Mesothelial cell of epicardium (in vitro differentiated cells): ENCODE measurements at regions not wholly inside any gene's neighbourhood (a gene's known extent, or its start where the extent isn't known, plus 50 kb on each side); places are given as distances from the start of the nearest gene placed in this dataset.
"Not testable (repeated sequence)": the region's sequence is repeated elsewhere in the genome, so short reads cannot be mapped to it uniquely, and the experiment has no call there.

Experiments used
- DNase-seq, 2 experiments: peaks; one replicate each; pipeline ENCODE4 v3.0.0; 2021; ENCODE audit warnings: low spot score in 2 of 2; ENCODE audit not compliant: unreplicated experiment in 2 of 2
- H3K27ac Mint-ChIP-seq: 2 replicates; pipeline ENCODE4 v1.8.0; 2021; ENCODE audit warnings: mixed read lengths
- H3K27me3 Mint-ChIP-seq: 2 replicates; pipeline ENCODE4 v1.8.0; 2021; ENCODE audit warnings: low read depth, mixed read lengths
- H3K36me3 Mint-ChIP-seq: 2 replicates; pipeline ENCODE4 v1.8.0; 2021; ENCODE audit warnings: mixed read lengths
- H3K4me1 Mint-ChIP-seq: 2 replicates; pipeline ENCODE4 v1.8.0; 2021; ENCODE audit warnings: mixed read lengths
- H3K4me3 Mint-ChIP-seq: 2 replicates; pipeline ENCODE4 v1.8.0; 2021; ENCODE audit warnings: mild to moderate bottlenecking, moderate library complexity, mixed read lengths
- H3K9me3 Mint-ChIP-seq: 2 replicates; pipeline ENCODE4 v1.8.0; 2021; ENCODE audit warnings: mixed read lengths

DNA sequence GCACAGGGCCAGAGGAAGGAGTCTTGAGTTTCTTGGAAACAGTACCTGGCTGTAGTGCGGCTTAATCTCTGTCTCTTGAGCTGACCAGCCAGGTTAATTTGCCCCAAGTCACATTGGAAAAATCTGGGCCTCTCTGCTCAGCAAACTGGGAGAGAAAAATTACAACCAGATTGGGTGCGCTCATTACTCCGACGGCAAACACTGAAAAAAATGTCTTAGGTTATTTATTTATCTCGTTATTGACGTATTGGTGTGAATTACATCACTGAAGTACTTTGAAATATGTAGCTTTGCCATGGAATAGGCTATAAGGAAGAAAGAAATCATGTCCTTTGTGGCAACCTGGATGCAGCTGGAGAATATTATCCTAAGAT, 139.7 kb upstream of the TPTE start:
- not testable (repeated sequence) for H3K4me1 Mint-ChIP-seq, H3K27ac Mint-ChIP-seq, DNase-seq, H3K36me3 Mint-ChIP-seq, H3K27me3 Mint-ChIP-seq, H3K4me3 Mint-ChIP-seq, H3K9me3 Mint-ChIP-seq

DNA sequence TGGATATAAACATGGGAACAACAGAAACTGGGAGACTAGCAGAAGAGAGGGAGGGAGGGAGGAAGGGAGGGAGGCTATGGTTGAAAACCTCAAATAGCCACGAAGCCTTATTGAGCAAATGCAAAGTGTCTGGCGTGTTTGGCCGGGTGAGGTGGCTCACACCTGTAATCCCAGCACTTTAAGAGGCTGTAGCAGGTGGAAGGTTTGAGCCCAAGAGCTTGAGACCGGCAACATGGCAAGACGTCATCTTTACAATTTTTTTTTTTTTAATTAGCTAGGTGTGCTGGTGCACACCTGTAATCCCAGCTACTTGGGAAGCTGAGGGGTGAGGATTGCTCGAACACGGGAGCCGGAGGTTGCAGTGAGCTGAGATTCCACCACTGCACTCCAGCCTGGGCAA, 139.2 kb upstream of the TPTE start:
- not testable (repeated sequence) for H3K36me3 Mint-ChIP-seq, H3K27me3 Mint-ChIP-seq, H3K27ac Mint-ChIP-seq, H3K9me3 Mint-ChIP-seq, H3K4me1 Mint-ChIP-seq, H3K4me3 Mint-ChIP-seq, DNase-seq

DNA sequence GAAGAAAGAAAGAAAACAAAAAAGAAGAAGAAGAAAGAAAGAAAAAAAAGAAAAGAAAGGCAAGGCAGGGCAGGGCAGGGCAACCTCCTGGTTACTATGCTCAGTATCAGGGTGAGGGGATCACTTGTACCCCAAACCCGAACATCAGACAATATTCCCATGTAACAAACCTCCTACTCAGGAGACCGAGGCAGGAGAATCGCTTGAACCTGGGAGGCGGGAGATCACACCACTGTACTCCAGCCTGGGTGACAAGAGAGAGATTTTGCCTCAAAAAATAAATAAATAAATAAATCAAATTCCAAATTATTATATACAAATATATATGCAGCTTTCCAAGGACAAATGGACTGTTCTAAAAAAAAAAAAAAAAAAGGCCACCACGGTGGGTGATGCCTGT, 138.8 kb upstream of the TPTE start:
- not testable (repeated sequence) for H3K27ac Mint-ChIP-seq, H3K4me3 Mint-ChIP-seq, DNase-seq, H3K9me3 Mint-ChIP-seq, H3K27me3 Mint-ChIP-seq, H3K36me3 Mint-ChIP-seq, H3K4me1 Mint-ChIP-seq

DNA sequence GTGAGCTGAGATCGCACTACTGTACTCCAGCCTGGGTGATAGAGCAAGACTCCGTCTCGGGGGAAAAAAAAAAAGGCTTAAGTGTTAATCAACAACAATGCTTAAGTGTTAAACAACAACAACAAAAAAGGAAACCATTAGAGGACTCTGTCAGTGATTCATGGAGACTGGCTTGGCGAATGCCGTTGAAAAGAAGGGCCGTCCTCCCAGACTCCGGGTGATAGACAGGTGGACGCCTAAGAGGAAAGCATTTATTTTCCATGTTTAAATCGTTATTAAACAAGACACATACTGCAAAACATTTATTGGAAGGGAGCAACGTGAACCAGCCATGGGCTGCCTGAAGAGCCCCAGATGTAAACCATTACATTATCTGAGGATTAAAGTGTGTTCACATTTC, 137.8 kb upstream of the TPTE start:
- H3K27me3 Mint-ChIP-seq, DNase-seq, H3K4me1 Mint-ChIP-seq, H3K27ac Mint-ChIP-seq, H3K4me3 Mint-ChIP-seq, H3K9me3 Mint-ChIP-seq, H3K36me3 Mint-ChIP-seq: not testable (repeated sequence)

DNA sequence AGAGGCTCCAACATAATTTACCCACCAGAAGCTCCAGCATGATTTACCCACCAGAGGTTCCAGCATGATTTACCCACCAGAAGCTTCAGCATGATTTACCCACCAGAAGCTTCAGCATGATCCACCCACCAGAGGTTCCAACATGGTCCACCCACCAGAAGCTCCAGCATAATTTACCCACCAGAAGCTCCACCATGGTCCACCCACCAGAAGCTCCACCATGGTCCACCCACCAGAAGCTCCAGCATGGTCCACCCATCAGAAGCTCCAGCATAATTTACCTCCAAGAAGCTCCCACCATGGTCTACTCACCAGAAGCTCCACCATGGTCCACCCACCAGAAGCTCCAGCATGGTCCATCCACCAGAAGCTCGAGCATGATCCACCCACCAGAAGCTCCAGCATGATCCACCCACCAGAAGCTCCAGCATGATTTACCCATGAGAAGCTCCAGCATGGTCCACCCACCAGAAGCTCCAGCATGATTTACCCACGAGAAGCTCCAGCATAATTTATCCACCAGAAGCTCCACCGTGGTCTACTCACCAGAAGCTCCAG, 137.0 kb upstream of the TPTE start:
- H3K9me3 Mint-ChIP-seq, H3K4me1 Mint-ChIP-seq, DNase-seq, H3K27me3 Mint-ChIP-seq, H3K27ac Mint-ChIP-seq, H3K36me3 Mint-ChIP-seq, H3K4me3 Mint-ChIP-seq: not testable (repeated sequence)

DNA sequence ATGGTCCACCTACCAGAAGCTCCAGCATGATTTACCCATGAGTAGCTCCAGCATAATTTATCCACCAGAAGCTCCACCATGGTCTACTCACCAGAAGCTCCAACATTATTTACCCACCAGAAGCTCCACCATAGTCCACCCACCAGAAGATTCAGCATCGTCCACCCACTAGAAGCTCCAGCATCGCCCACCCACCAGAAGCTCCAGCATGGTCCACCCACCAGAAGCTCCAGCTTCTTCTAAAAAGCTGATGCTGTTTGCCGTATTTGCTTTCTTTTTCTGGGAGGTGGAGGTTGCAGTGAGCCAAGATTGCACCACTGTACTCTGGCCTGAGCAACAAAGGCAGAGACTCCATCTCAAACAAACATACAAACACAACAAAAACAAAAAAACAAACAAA, 136.2 kb upstream of the TPTE start:
- not testable (repeated sequence) for H3K4me1 Mint-ChIP-seq, H3K36me3 Mint-ChIP-seq, H3K27ac Mint-ChIP-seq, H3K4me3 Mint-ChIP-seq, H3K9me3 Mint-ChIP-seq, H3K27me3 Mint-ChIP-seq, DNase-seq

DNA sequence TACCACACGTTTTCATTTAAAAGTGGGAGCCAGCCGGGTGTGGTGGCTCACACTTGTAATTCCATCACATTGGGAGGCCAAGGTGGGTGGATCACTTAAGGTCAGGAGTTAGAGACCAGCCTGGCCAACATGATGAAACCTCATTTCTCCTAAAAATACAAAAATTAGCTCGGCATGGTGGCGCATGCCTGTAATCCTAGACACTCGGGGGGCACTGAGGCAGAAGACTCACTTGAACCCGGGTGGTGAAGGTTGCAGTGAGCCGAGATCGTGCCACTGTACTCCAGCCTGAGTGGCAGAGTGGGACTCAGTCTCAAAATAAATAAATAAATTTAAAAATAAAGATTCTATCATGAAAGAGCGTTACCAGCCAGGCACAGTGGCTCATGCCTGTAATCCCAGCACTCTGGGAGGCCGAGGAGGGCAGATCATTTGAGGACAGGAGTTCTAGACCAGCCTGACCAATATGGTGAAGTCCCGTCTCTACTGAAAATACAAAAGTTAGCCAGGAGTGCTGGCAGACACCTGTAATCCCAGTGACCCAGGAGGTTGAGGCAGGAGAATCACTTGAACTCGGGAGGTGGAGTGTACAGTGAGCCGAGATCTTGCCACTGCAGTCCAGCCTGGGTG, 135.4 kb upstream of the TPTE start:
- DNase-seq, H3K36me3 Mint-ChIP-seq, H3K4me3 Mint-ChIP-seq, H3K4me1 Mint-ChIP-seq, H3K27me3 Mint-ChIP-seq, H3K9me3 Mint-ChIP-seq, H3K27ac Mint-ChIP-seq: not testable (repeated sequence)

DNA sequence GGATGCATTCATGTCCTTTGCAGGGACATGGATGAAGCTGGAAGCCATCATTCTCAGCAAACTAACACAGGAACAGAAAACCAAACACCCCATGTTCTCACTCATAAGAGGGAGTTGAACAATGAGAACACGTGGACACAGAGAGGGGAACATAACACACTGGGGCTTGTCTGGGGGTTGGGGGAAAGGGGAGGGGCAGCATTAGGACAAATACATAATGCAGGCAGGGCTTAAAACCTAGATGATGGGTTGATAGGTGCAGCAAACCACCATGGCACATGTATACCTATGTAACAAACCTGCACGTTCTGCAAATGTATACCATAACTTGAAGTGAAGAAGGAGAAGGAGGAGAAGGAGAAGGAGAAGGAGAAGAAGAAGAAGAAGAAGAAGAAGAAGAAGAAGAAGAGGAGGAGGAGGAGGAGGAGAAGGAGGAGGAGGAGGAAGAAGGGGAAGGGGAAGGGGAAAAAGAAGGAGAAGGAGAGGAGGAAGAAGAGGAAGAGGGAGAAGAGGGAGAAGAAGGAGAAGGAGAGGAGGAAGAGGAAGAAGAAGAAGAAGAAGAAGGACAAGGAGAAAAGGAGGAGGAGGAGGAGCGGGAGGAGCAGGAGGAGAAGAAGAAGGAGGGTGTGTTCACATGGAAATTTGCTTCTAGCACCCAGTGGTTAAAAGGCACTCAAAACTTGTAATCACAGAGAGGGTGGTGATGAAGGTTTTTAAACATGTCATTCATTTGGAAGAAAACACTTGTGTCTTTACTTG, 133.5 kb upstream of the TPTE start:
- H3K27me3 Mint-ChIP-seq, H3K4me1 Mint-ChIP-seq, H3K36me3 Mint-ChIP-seq, H3K9me3 Mint-ChIP-seq, H3K27ac Mint-ChIP-seq, DNase-seq, H3K4me3 Mint-ChIP-seq: not testable (repeated sequence)

DNA sequence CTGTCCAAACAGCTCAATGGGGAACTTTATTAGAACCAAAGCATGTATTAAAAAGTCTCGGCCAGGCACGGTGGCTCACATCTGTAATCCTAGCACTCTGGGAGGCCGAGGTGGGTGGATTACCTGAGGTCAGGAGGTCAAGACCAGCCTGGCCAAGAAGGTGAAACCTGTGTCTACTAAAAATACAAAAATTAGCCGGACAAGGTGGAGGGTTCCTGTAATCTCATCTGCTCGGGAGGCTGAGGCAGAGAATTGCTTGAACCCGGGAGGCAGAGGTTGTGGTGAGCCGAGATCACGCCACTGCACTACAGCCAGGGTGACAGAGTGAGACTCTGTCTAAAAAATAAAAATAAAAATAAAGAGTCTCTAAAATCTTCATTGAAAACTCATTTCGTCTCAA, 132.8 kb upstream of the TPTE start:
- H3K27me3 Mint-ChIP-seq, H3K36me3 Mint-ChIP-seq, H3K4me3 Mint-ChIP-seq, H3K4me1 Mint-ChIP-seq, H3K9me3 Mint-ChIP-seq, H3K27ac Mint-ChIP-seq, DNase-seq: not testable (repeated sequence)

DNA sequence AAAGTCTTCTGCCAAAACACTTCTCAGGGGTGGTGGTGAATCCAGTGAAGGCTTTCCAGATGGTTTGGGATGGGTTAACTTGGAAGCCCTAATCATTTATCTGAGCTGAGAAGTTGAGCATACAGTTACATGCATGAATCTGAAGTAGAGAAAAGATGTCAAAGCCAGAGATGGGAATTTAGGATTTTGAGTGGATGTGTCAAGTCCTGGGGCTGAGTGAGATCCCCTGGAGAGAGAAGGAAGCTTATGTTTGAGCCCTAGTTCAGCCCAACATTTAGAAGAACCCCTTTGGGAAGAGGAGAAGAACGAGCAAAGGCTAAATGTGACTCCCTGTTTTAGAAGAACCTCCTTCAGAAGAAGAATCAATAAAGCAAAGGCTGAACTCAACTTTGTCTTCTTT, 129.1 kb upstream of the TPTE start:
- not testable (repeated sequence) for H3K36me3 Mint-ChIP-seq, H3K27ac Mint-ChIP-seq, H3K27me3 Mint-ChIP-seq, H3K9me3 Mint-ChIP-seq, H3K4me1 Mint-ChIP-seq, DNase-seq, H3K4me3 Mint-ChIP-seq

DNA sequence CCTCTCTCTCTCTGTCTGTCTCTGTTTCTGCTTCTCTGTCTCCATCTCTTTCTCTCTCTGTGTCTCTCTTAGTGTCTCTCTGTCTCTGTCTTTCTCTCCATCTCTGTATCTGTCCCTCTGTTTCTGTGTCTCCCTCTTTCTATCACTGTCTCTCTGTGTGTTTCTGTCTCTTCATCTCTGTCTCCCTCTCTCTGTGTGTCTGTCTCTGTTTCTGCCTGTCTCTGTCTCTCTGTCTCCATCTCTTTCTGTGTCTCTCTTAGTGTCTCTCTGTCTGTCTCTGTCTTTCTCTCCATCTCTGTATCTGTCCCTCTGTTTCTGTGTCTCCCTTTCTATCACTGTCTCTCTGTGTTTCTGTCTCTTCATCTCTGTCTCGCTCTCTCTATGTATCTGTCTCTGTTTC, 125.4 kb upstream of the TPTE start:
- H3K27ac Mint-ChIP-seq, H3K36me3 Mint-ChIP-seq, H3K4me3 Mint-ChIP-seq, H3K4me1 Mint-ChIP-seq, H3K9me3 Mint-ChIP-seq, DNase-seq, H3K27me3 Mint-ChIP-seq: not testable (repeated sequence)

DNA sequence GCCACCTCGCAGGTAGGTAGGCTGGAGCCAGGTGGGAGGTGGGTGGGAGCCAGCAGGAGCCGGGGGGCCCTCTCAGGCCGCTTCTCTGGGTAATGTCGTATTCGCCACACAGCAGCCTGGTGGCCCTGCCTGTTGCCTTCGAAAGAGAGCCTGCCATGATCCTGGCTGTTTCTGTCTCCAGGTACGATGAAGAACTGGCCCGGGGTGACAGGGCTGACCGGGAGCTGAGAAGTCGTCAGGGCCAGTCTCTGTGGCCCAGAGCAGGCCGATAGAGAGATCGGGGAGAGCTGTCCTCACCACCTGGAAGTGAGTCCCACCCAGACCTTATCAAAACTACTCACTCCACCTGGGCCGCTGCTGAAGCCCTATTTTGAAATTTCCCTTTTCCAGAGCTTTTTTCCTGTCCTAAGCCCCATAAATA, 123.9 kb upstream of the TPTE start:
- H3K27me3 Mint-ChIP-seq, H3K9me3 Mint-ChIP-seq, H3K4me1 Mint-ChIP-seq, DNase-seq, H3K36me3 Mint-ChIP-seq, H3K27ac Mint-ChIP-seq, H3K4me3 Mint-ChIP-seq: not testable (repeated sequence)

DNA sequence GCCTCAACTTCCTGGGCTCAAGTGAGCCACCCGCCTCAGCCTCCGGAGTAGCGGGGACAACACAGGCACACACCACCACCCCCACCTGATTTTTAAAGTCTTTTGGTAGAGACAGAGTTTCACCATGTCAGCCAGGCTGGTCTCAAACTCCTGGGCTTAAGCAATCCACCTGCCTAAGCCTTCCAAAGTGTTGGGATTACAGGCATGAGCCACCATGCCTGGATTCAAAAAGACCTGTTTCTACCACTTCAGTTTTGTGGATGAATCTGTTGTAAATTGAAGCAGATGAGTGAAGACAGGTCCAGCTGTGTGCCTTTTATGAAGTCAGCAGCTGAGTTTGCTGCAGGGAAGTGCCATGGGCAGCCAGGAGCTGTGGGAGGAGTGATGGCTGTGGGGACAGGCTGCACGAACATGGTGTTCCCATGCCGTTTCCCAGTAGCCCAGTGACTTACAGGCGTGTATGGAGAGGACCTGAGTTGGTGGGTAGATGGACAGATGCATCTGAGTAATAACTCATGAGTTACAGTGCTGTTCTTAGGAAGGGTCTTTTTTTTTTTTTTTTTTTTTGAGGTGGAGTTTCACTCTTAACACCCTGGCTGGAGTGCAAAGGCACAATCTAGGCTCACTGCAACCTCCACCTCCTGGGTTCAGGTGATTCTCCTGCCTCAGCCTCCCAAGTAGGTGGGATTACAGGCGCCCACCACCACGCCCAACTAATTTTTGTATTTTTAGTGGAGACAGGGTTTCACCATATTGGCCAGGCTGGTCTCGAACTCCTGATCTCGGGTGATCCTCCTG, 122.5 kb upstream of the TPTE start:
- H3K4me3 Mint-ChIP-seq, DNase-seq, H3K27me3 Mint-ChIP-seq, H3K36me3 Mint-ChIP-seq, H3K9me3 Mint-ChIP-seq, H3K4me1 Mint-ChIP-seq, H3K27ac Mint-ChIP-seq: not testable (repeated sequence)
